Parathyroid adenoma (tissue), 2 donors: ENCODE measurements at regions not wholly inside any gene's neighbourhood (a gene's known extent, or its start where the extent isn't known, plus 50 kb on each side); places are given as distances from the start of the nearest gene placed in this dataset.

Source experiments
- H2AFZ ChIP-seq: fragments of 300-600 bp; sonication (generic); one replicate; pipeline ENCODE4 v1.7.0; 2017; ENCODE audit warnings: antibody characterized with exemption, mild to moderate bottlenecking
- H3K27ac ChIP-seq: fragments of 300-600 bp; sonication (generic); one replicate; pipeline ENCODE4 v1.7.0; 2017
- H3K27me3 ChIP-seq: fragments of 300-600 bp; sonication (generic); one replicate; pipeline ENCODE4 v1.7.0; 2017; ENCODE audit warnings: low read length; ENCODE audit not compliant: control insufficient read depth, insufficient read depth
- H3K36me3 ChIP-seq: fragments of 300-600 bp; sonication (generic); one replicate; pipeline ENCODE4 v1.7.0; 2017; ENCODE audit warnings: low read length; ENCODE audit not compliant: control insufficient read depth, insufficient read depth
- H3K4me1 ChIP-seq: fragments of 300-600 bp; sonication (generic); one replicate; pipeline ENCODE4 v1.7.0; 2017; ENCODE audit warnings: control low read depth
- H3K4me2 ChIP-seq: fragments of 300-600 bp; sonication (generic); one replicate; pipeline ENCODE4 v1.7.0; 2017; ENCODE audit warnings: low read length
- H3K4me3 ChIP-seq: fragments of 300-600 bp; sonication (generic); one replicate; pipeline ENCODE4 v1.7.0; 2017; ENCODE audit warnings: low read depth, low read length
- H3K79me2 ChIP-seq: fragments of 300-600 bp; sonication (generic); one replicate; pipeline ENCODE4 v1.7.0; 2017; ENCODE audit warnings: control low read depth
- H3K9ac ChIP-seq: fragments of 300-600 bp; sonication (generic); one replicate; pipeline ENCODE4 v1.7.0; 2017; ENCODE audit warnings: mild to moderate bottlenecking
- H3K9me3 ChIP-seq: fragments of 300-600 bp; sonication (generic); one replicate; pipeline ENCODE4 v1.7.0; 2017; ENCODE audit warnings: low read length; ENCODE audit not compliant: control insufficient read depth
- TF ChIP-seq, protein P1 (sequence below): fragments of 300-600 bp; sonication (generic); IDR thresholded peaks from one replicate; pipeline ENCODE4 v1.7.0; 2017; ENCODE audit warnings: antibody characterized with exemption, mild to moderate bottlenecking
- donor health status: primary hyperparathyroidism.

DNA sequence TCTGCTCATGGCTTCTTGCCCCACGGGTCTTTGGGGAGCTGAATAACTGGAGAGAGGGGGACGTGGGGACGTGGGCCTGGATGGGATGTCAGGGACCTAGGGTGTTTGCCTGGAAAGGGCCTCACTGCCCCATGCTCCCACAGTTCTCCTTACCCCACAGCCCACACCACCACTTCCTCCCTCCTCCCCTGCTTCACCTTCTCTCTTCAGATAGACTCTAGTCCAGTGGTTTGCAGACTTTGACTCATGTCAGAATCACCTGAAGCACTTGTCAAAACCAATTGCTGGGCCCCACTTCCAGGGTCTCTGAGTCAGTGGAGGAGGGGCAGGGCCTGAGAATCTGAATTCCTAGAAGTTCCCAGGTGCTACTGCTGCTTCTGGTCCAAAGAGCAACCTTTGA is 327.4 kb downstream of the RPS24 start:
- H3K4me3 ChIP-seq: no peak overlapping the region
- H3K27ac ChIP-seq: no peak overlapping the region
- no peak overlapping the region for H2AFZ ChIP-seq
- H3K4me2 ChIP-seq: no peak overlapping the region
- H3K4me1 ChIP-seq: no peaks in the 10 kb centered on the region
- TF ChIP-seq, protein P1, sequence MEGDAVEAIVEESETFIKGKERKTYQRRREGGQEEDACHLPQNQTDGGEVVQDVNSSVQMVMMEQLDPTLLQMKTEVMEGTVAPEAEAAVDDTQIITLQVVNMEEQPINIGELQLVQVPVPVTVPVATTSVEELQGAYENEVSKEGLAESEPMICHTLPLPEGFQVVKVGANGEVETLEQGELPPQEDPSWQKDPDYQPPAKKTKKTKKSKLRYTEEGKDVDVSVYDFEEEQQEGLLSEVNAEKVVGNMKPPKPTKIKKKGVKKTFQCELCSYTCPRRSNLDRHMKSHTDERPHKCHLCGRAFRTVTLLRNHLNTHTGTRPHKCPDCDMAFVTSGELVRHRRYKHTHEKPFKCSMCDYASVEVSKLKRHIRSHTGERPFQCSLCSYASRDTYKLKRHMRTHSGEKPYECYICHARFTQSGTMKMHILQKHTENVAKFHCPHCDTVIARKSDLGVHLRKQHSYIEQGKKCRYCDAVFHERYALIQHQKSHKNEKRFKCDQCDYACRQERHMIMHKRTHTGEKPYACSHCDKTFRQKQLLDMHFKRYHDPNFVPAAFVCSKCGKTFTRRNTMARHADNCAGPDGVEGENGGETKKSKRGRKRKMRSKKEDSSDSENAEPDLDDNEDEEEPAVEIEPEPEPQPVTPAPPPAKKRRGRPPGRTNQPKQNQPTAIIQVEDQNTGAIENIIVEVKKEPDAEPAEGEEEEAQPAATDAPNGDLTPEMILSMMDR: no peak
- H3K27me3 ChIP-seq: no peaks in the 10 kb centered on the region
- no peaks in the 10 kb centered on the region for H3K79me2 ChIP-seq
- no peak overlapping the region for H3K9ac ChIP-seq
- no peaks in the 10 kb centered on the region for H3K36me3 ChIP-seq
- H3K9me3 ChIP-seq: no peaks in the 10 kb centered on the region

DNA sequence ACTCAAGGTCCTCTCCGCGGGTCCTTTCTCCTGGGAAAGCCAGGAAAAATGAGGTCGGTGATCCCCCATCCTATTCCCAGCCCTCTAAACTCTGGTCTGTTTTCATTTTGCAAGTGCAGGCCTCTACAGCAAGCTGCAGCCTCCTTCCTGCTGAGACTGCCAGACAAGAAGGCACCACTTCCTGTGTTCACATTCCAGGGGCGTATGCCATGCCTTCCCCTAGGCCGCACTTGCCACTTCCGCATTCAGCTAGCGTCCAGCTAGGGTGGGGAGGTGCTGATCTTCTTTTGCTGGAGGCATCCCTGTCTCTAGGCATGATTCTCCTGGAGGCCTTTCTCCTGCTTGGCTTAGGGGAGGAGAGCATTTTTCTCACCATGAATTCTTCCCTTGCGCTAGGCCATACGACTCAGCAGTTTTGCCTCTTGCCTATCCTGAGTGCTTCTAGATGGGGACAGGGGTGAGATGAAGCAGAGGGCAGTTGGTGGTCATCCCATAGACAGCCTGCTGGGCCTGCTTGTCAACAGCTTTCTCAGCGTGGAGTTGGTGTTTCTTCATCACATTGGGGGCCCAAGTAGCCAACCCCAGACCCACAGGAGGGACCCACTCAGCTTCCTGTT is 328.9 kb downstream of the RPS24 start:
- Histone ChIP-seq H3K27ac (no peak overlapping the region), H3K9ac (no peak overlapping the region), H3K4me2 (no peak overlapping the region), H3K27me3 (no peaks in the 10 kb centered on the region), H2AFZ (no peak overlapping the region), H3K79me2 (no peaks in the 10 kb centered on the region), H3K4me3 (no peak overlapping the region), H3K9me3 (no peaks in the 10 kb centered on the region), H3K36me3 (no peaks in the 10 kb centered on the region), H3K4me1 (no peaks in the 10 kb centered on the region)
- TF ChIP-seq, protein P1: no peak

- no peaks in the 10 kb centered on the region for H3K9me3 ChIP-seq
- TF ChIP-seq, protein P1: no peak
Measured at GRCh38 chr10:78363190-78363589, 329.5 kb downstream of the RPS24 start.

GRCh38 chr10:78365694-78366093 is 332.0 kb downstream of the RPS24 start:
- Histone ChIP-seq H3K9me3 (no peaks in the 10 kb centered on the region), H3K36me3 (no peaks in the 10 kb centered on the region), H3K27ac (no peak overlapping the region), H3K4me1 (no peaks in the 10 kb centered on the region), H3K27me3 (no peaks in the 10 kb centered on the region), H3K9ac (no peak overlapping the region), H3K4me3 (no peak overlapping the region), H3K79me2 (no peaks in the 10 kb centered on the region), H2AFZ (no peak overlapping the region), H3K4me2 (no peak overlapping the region)
- TF ChIP-seq, protein P1: no peak

More at GRCh38 chr10:78363190-78363589, 329.5 kb downstream of the RPS24 start:
- no peak overlapping the region for H3K4me2 ChIP-seq
- H3K79me2 ChIP-seq: no peaks in the 10 kb centered on the region
- no peak overlapping the region for H3K4me3 ChIP-seq
- H2AFZ ChIP-seq: no peak overlapping the region
- no peaks in the 10 kb centered on the region for H3K4me1 ChIP-seq
- H3K9ac ChIP-seq: no peak overlapping the region
- H3K27me3 ChIP-seq: no peaks in the 10 kb centered on the region
- no peak overlapping the region for H3K27ac ChIP-seq
- H3K36me3 ChIP-seq: no peaks in the 10 kb centered on the region
